Retinal pigment epithelial cell (primary cell): ENCODE measurements at regions not wholly inside any gene's neighbourhood (a gene's known extent, or its start where the extent isn't known, plus 50 kb on each side); places are given as distances from the start of the nearest gene placed in this dataset.
"Not testable (repeated sequence)": the region's sequence is repeated elsewhere in the genome, so short reads cannot be mapped to it uniquely, and the experiment has no call there.

Experiments used
- DNase-seq: peaks from one replicate; pipeline ENCODE4 v3.0.0-alpha.2; 2010; ENCODE audit warnings: low read depth
- H3K4me3 ChIP-seq: 2 replicates; pipeline ENCODE4 v1.5.1; 2011; ENCODE audit warnings: mild to moderate bottlenecking, low read length, control low read depth, moderate library complexity
- TF ChIP-seq, protein P1 (sequence below): conservative IDR thresholded peaks from 2 replicates; pipeline ENCODE4 v1.5.1; 2011; ENCODE audit warnings: low read depth, low read length, control low read depth, inconsistent platforms

GRCh38 chr3:66642484-66642883 lies 141.7 kb upstream of the LRIG1 start:
- no peak for DNase-seq
- TF ChIP-seq, protein P1, sequence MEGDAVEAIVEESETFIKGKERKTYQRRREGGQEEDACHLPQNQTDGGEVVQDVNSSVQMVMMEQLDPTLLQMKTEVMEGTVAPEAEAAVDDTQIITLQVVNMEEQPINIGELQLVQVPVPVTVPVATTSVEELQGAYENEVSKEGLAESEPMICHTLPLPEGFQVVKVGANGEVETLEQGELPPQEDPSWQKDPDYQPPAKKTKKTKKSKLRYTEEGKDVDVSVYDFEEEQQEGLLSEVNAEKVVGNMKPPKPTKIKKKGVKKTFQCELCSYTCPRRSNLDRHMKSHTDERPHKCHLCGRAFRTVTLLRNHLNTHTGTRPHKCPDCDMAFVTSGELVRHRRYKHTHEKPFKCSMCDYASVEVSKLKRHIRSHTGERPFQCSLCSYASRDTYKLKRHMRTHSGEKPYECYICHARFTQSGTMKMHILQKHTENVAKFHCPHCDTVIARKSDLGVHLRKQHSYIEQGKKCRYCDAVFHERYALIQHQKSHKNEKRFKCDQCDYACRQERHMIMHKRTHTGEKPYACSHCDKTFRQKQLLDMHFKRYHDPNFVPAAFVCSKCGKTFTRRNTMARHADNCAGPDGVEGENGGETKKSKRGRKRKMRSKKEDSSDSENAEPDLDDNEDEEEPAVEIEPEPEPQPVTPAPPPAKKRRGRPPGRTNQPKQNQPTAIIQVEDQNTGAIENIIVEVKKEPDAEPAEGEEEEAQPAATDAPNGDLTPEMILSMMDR: no peak
- no peak overlapping the region for H3K4me3 ChIP-seq

- TF ChIP-seq, protein P1: no peak
- no peak overlapping the region for H3K4me3 ChIP-seq
- DNase-seq: no peak
These were observed 143.7 kb upstream of the LRIG1 start for GRCh38 chr3:66644549-66644948.

DNA sequence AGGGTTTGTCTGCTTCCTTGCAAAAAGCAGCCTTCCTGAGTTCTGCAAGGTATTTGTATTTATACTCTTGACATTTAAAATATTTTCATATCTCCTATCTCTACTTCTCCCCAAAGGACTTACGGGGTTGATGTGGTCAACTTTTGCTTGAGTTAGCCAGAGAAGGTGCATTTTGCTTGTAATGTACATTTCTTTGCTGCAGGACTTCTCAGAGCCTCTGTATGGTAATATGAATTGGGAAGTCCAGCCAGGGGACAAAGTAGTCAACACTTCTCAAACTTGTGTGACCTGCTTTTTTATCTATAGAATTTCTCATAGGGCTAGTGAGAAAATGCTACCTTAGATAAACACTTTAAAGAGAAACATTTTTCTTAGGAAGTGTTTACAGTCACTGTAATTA lies 148.2 kb upstream of the LRIG1 start:
- no peak overlapping the region for H3K4me3 ChIP-seq
- no peak for DNase-seq
- TF ChIP-seq, protein P1: no peak

DNA sequence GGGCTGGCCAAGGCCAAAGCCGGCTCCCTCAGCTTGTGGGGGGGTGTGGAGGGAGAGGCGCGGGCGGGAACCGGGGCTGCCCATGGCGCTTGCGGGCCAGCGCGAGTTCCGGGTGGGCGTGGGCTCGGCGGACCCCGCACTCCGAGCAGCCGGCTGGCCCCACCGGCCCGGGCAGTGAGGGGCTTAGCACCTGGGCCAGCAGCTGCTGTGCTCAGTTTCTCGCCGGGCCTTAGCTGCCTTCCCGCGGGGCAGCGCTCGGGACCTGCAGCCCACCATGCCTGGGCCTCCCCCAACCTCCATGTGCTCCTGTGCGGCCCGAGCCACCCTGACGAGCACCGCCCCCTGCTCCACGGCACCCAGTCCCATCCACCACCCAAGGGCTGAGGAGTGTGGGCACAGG lies 150.7 kb upstream of the LRIG1 start:
- not testable (repeated sequence) for H3K4me3 ChIP-seq, DNase-seq

GRCh38 chr3:66652100-66652499 lies 151.3 kb upstream of the LRIG1 start:
- not testable (repeated sequence) for H3K4me3 ChIP-seq, DNase-seq

DNA sequence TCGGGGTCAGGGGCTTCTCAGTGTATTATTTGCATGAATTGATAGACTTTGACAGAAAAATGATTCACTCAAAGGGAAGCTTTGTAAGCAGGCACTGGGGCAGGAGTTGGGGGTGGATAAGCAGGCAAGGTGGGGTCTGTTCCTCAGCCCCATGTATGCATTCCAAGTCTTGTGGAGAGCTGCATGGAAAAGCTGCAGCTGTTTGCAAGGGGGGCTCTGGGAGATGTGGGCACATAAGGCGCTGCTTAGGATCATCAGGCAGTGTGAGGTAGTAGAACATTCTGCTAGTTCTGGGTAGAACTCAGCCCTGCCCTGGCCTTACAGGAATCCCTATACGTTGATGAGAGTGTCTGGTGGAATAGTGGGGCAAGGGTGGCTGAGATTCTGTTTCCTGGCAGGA lies 154.2 kb upstream of the LRIG1 start:
- DNase-seq: no peak
- TF ChIP-seq, protein P1: no peak
- no peak overlapping the region for H3K4me3 ChIP-seq

GRCh38 chr3:66655671-66656070 lies 154.8 kb upstream of the LRIG1 start:
- no peak overlapping the region for H3K4me3 ChIP-seq
- DNase-seq: no peak
- TF ChIP-seq, protein P1: no peak

DNA sequence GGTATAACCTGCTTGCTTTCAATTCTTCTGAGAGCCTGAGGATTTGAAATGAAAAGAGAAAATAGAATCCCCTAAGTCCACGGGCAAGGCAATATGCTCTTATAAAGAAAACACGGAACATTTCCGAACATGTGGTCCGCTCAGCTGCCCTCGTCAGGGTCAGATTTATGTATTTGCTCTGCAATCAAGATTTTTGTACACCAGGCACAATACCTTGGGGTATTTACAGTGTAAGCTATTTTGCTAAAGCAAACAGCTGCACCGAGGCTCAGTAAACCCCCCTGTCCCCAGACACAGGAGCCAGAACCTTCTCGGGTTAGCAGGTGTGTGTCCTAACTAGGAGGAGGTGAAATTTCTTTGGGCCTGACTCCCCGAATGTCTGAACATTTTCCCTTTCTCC lies 155.8 kb upstream of the LRIG1 start:
- TF ChIP-seq, protein P1: no peak
- no peak overlapping the region for H3K4me3 ChIP-seq

More for the DNA sequence above, 155.8 kb upstream of the LRIG1 start:
- no peak for DNase-seq
